ENCODE measurements at regions not wholly inside any gene's neighbourhood (a gene's known extent, or its start where the extent isn't known, plus 50 kb on each side); places are given as distances from the start of the nearest gene placed in this dataset.

- Histone ChIP-seq H3K9me3 (ENCODE audit: control insufficient read depth, insufficient read depth, low read length) (no peaks in the 10 kb centered on the region), H3K9ac (ENCODE audit: low read depth, low read length) (no peak overlapping the region), H3K36me3 (ENCODE audit: control insufficient read depth, insufficient read depth, low read length) (no peaks in the 10 kb centered on the region), H3K27me3 (ENCODE audit: control insufficient read depth, insufficient read depth, low read length) (no peaks in the 10 kb centered on the region), H3K4me3 (ENCODE audit: low read depth, low read length) (no peak overlapping the region), H3K4me1 (ENCODE audit: control insufficient read depth, insufficient read depth, low read length) (no peaks in the 10 kb centered on the region)
Observed at GRCh38 chr15:87734571-87735373, 521.8 kb downstream of the NTRK3 start.

- Histone ChIP-seq H3K9ac (ENCODE audit: low read depth, low read length) (no peak overlapping the region), H3K27me3 (ENCODE audit: control insufficient read depth, insufficient read depth, low read length) (no peaks in the 10 kb centered on the region), H3K4me1 (ENCODE audit: control insufficient read depth, insufficient read depth, low read length) (no peaks in the 10 kb centered on the region), H3K36me3 (ENCODE audit: control insufficient read depth, insufficient read depth, low read length) (no peaks in the 10 kb centered on the region), H3K9me3 (ENCODE audit: control insufficient read depth, insufficient read depth, low read length) (no peaks in the 10 kb centered on the region), H3K4me3 (ENCODE audit: low read depth, low read length) (no peak overlapping the region)
Observed at GRCh38 chr15:87733977-87734376, 522.6 kb downstream of the NTRK3 start.

GRCh38 chr15:87733541-87733941, 523.0 kb downstream of the NTRK3 start:
- Histone ChIP-seq H3K27me3 (ENCODE audit: control insufficient read depth, insufficient read depth, low read length) (no peaks in the 10 kb centered on the region), H3K9me3 (ENCODE audit: control insufficient read depth, insufficient read depth, low read length) (no peaks in the 10 kb centered on the region), H3K9ac (ENCODE audit: low read depth, low read length) (no peak overlapping the region)

GRCh38 chr15:87732976-87733375, 523.6 kb downstream of the NTRK3 start:
- no peaks in the 10 kb centered on the region for H3K4me1 ChIP-seq (ENCODE audit: control insufficient read depth, insufficient read depth, low read length)
- no peak overlapping the region for H3K4me3 ChIP-seq (ENCODE audit: low read depth, low read length)
- H3K9me3 ChIP-seq (ENCODE audit: control insufficient read depth, insufficient read depth, low read length) = no peaks in the 10 kb centered on the region
- no peak overlapping the region for H3K9ac ChIP-seq (ENCODE audit: low read depth, low read length)
- H3K36me3 ChIP-seq (ENCODE audit: control insufficient read depth, insufficient read depth, low read length) = no peaks in the 10 kb centered on the region
- no peaks in the 10 kb centered on the region for H3K27me3 ChIP-seq (ENCODE audit: control insufficient read depth, insufficient read depth, low read length)

More at GRCh38 chr15:87733541-87733941, 523.0 kb downstream of the NTRK3 start:
- Histone ChIP-seq H3K4me3 (ENCODE audit: low read depth, low read length) (no peak overlapping the region), H3K4me1 (ENCODE audit: control insufficient read depth, insufficient read depth, low read length) (no peaks in the 10 kb centered on the region), H3K36me3 (ENCODE audit: control insufficient read depth, insufficient read depth, low read length) (no peaks in the 10 kb centered on the region)

- Histone ChIP-seq H3K4me3 (ENCODE audit: low read depth, low read length) (no peak overlapping the region), H3K36me3 (ENCODE audit: control insufficient read depth, insufficient read depth, low read length) (no peaks in the 10 kb centered on the region), H3K9ac (ENCODE audit: low read depth, low read length) (no peak overlapping the region), H3K9me3 (ENCODE audit: control insufficient read depth, insufficient read depth, low read length) (no peaks in the 10 kb centered on the region), H3K27me3 (ENCODE audit: control insufficient read depth, insufficient read depth, low read length) (no peaks in the 10 kb centered on the region), H3K4me1 (ENCODE audit: control insufficient read depth, insufficient read depth, low read length) (no peaks in the 10 kb centered on the region)
Observed at GRCh38 chr15:87731630-87732029, 524.9 kb downstream of the NTRK3 start.

GRCh38 chr15:87730706-87731105, 525.8 kb downstream of the NTRK3 start:
- Histone ChIP-seq H3K36me3 (ENCODE audit: control insufficient read depth, insufficient read depth, low read length) (no peaks in the 10 kb centered on the region), H3K4me3 (ENCODE audit: low read depth, low read length) (no peak overlapping the region), H3K4me1 (ENCODE audit: control insufficient read depth, insufficient read depth, low read length) (no peaks in the 10 kb centered on the region), H3K9me3 (ENCODE audit: control insufficient read depth, insufficient read depth, low read length) (no peaks in the 10 kb centered on the region), H3K27me3 (ENCODE audit: control insufficient read depth, insufficient read depth, low read length) (no peaks in the 10 kb centered on the region), H3K9ac (ENCODE audit: low read depth, low read length) (no peak overlapping the region)

- H3K27me3 ChIP-seq (ENCODE audit: control insufficient read depth, insufficient read depth, low read length) = no peaks in the 10 kb centered on the region
- H3K9ac ChIP-seq (ENCODE audit: low read depth, low read length) = no peak overlapping the region
- no peaks in the 10 kb centered on the region for H3K4me1 ChIP-seq (ENCODE audit: control insufficient read depth, insufficient read depth, low read length)
- H3K36me3 ChIP-seq (ENCODE audit: control insufficient read depth, insufficient read depth, low read length) = no peaks in the 10 kb centered on the region
- no peaks in the 10 kb centered on the region for H3K9me3 ChIP-seq (ENCODE audit: control insufficient read depth, insufficient read depth, low read length)
- H3K4me3 ChIP-seq (ENCODE audit: low read depth, low read length) = no peak overlapping the region
Observed at GRCh38 chr15:87728998-87729397, 527.5 kb downstream of the NTRK3 start.

- H3K36me3 ChIP-seq (ENCODE audit: control insufficient read depth, insufficient read depth, low read length) = no peaks in the 10 kb centered on the region
Observed at GRCh38 chr15:87727073-87727472, 529.5 kb downstream of the NTRK3 start.

GRCh38 chr15:87724330-87724729, 532.2 kb downstream of the NTRK3 start:
- Histone ChIP-seq H3K9me3 (ENCODE audit: control insufficient read depth, insufficient read depth, low read length) (no peaks in the 10 kb centered on the region), H3K4me3 (ENCODE audit: low read depth, low read length) (no peak overlapping the region), H3K27me3 (ENCODE audit: control insufficient read depth, insufficient read depth, low read length) (no peaks in the 10 kb centered on the region), H3K4me1 (ENCODE audit: control insufficient read depth, insufficient read depth, low read length) (no peaks in the 10 kb centered on the region), H3K36me3 (ENCODE audit: control insufficient read depth, insufficient read depth, low read length) (no peaks in the 10 kb centered on the region), H3K9ac (ENCODE audit: low read depth, low read length) (no peak overlapping the region)

More at GRCh38 chr15:87727073-87727472, 529.5 kb downstream of the NTRK3 start:
- Histone ChIP-seq H3K9me3 (ENCODE audit: control insufficient read depth, insufficient read depth, low read length) (no peaks in the 10 kb centered on the region), H3K9ac (ENCODE audit: low read depth, low read length) (no peak overlapping the region), H3K27me3 (ENCODE audit: control insufficient read depth, insufficient read depth, low read length) (no peaks in the 10 kb centered on the region), H3K4me3 (ENCODE audit: low read depth, low read length) (no peak overlapping the region), H3K4me1 (ENCODE audit: control insufficient read depth, insufficient read depth, low read length) (no peaks in the 10 kb centered on the region)

- Histone ChIP-seq H3K4me1 (ENCODE audit: control insufficient read depth, insufficient read depth, low read length) (no peaks in the 10 kb centered on the region), H3K9ac (ENCODE audit: low read depth, low read length) (no peak overlapping the region), H3K36me3 (ENCODE audit: control insufficient read depth, insufficient read depth, low read length) (no peaks in the 10 kb centered on the region), H3K27me3 (ENCODE audit: control insufficient read depth, insufficient read depth, low read length) (no peaks in the 10 kb centered on the region), H3K9me3 (ENCODE audit: control insufficient read depth, insufficient read depth, low read length) (no peaks in the 10 kb centered on the region), H3K4me3 (ENCODE audit: low read depth, low read length) (no peak overlapping the region)
Observed at GRCh38 chr15:87722941-87723691, 533.4 kb downstream of the NTRK3 start.

- Histone ChIP-seq H3K27me3 (ENCODE audit: control insufficient read depth, insufficient read depth, low read length) (no peaks in the 10 kb centered on the region), H3K9me3 (ENCODE audit: control insufficient read depth, insufficient read depth, low read length) (no peaks in the 10 kb centered on the region)
Observed at GRCh38 chr15:87720235-87720634, 536.3 kb downstream of the NTRK3 start.

GRCh38 chr15:87716422-87716821, 540.1 kb downstream of the NTRK3 start:
- Histone ChIP-seq H3K27me3 (ENCODE audit: control insufficient read depth, insufficient read depth, low read length) (no peaks in the 10 kb centered on the region), H3K4me3 (ENCODE audit: low read depth, low read length) (no peak overlapping the region), H3K9me3 (ENCODE audit: control insufficient read depth, insufficient read depth, low read length) (no peaks in the 10 kb centered on the region), H3K9ac (ENCODE audit: low read depth, low read length) (no peak overlapping the region), H3K4me1 (ENCODE audit: control insufficient read depth, insufficient read depth, low read length) (no peaks in the 10 kb centered on the region), H3K36me3 (ENCODE audit: control insufficient read depth, insufficient read depth, low read length) (no peaks in the 10 kb centered on the region)

More at GRCh38 chr15:87720235-87720634, 536.3 kb downstream of the NTRK3 start:
- H3K9ac ChIP-seq (ENCODE audit: low read depth, low read length) = no peak overlapping the region
- H3K4me3 ChIP-seq (ENCODE audit: low read depth, low read length) = no peak overlapping the region
- H3K4me1 ChIP-seq (ENCODE audit: control insufficient read depth, insufficient read depth, low read length) = no peaks in the 10 kb centered on the region
- H3K36me3 ChIP-seq (ENCODE audit: control insufficient read depth, insufficient read depth, low read length) = no peaks in the 10 kb centered on the region
